Stimulated activated CD8-positive, alpha-beta memory T cell treated with anti-CD3 and anti-CD28 coated beads, Interleukin-4, amount 100 ng/mL, for 24 hours (primary cell): ENCODE measurements at regions not wholly inside any gene's neighbourhood (a gene's known extent, or its start where the extent isn't known, plus 50 kb on each side); places are given as distances from the start of the nearest gene placed in this dataset.
A peak's percentile ranks its signal among the peaks of the same experiment; 100 is the strongest.
"Not testable (repeated sequence)": the region's sequence is repeated elsewhere in the genome, so short reads cannot be mapped to it uniquely, and the experiment has no call there.

Experiments used
- DNase-seq: peaks from one replicate; pipeline ENCODE4 v3.0.0-alpha.2; 2020; ENCODE audit warnings: low read depth

DNA sequence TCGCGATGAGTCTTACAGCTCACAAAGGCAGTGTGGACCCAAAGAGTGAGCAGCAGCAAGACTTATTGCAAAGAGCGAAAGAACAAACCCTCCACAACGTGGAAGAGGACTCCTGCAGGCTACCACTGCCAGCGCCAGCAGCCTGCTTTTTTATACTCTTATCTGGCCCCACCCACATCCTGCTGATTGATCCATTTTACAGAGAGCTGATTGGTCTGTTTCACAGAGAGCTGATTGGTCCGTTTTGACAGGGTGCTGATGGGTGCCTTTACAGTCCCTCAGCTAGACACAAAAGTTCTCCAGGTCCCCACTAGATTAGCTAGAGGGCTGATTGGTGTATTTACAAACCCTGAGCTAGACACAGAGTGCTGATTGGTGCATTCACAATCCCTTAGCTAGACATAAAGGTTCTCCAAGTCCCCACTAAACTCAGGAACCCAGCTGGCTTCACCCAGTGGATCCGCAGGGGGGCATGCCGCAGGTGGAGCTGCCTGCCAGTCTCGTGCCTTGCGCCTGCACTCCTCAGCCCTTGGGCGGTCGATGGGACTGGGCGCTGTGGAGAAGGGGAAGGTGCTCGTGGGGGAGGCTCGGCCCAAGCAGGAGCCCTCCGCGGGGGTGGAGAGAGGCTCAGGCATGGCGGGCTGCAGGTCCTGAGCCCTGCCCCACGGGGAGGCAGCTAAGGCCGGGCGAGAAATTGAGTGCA, 75.7 kb downstream of the QDPR start:
- DNase-seq = not testable (repeated sequence)

DNA sequence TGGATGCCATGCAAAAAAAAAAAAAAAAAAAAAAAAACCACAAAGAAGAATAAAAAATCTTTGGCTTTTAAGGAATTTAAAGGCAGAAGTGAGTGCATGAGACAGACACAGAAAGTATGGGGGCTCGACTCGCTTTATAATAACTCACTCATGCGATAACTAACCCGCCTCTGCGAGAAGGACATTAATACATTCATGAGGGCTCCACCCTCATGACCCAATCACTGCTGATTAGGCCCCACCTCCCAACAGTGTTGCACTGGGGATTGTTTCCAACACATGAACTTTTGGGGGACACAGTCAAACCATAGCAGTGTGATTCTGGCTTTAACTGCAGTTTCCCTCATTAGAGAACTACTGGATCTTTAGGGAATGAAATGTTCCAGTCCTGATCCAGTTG, 78.1 kb downstream of the QDPR start:
- DNase-seq = no peak

DNA sequence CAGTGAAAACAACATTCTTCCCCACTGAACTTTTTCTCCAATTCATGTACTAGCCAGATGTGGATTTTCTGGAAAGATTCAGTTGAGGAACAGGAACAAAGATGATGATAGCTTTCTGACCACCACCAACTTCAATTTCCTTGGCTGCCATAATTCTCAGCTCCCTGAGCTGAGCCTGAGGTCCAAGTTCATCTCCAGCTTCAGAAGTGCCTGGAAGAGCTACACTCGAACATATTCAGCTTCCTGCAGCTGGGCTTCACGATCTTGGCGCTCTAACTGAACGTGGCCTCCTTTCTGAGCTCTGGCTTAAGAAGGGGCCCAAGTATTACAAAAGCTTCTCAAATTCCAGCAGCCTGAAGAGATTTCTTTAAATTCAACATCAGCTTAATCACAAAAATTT, 83.9 kb downstream of the QDPR start:
- no peak for DNase-seq

DNA sequence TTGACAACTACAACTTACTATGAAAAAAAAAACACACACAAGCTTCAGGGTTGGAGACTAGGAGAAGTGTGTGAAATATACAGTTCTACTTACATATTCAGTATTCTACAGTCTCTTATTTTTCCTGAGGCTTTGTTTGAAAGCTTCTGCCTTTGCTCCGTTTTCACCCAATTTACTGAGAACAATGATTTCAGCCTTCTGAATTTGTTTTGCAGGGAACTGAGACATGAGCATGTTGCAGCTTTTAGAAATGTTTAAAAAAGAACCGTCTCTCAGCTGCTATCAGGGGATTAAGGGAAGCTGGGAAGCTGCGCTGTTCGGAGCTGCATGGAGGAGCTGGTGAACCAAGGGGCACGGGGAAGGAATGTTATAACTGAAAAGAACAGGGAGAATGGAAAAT, 85.7 kb downstream of the QDPR start:
- DNase-seq = no peak

DNA sequence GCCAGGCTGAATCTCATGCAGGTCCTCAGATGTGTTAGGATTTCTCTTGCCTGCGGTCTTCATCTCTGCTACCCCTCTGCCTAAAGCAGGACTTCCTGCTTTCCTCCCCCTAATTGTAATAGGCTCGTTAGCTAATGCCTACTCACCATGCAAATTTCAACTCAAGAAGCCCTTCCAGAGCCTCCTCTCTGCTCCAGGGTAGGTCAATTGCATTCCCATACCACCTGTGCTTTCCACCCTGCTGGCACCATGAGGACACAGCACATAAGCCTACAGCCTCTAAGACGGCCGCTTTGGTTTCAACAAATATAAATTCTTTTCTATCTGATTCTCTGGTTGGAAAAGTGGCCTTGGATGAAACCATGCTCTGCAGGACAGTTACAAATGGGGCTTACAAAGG, 93.9 kb downstream of the QDPR start:
- no peak for DNase-seq

DNA sequence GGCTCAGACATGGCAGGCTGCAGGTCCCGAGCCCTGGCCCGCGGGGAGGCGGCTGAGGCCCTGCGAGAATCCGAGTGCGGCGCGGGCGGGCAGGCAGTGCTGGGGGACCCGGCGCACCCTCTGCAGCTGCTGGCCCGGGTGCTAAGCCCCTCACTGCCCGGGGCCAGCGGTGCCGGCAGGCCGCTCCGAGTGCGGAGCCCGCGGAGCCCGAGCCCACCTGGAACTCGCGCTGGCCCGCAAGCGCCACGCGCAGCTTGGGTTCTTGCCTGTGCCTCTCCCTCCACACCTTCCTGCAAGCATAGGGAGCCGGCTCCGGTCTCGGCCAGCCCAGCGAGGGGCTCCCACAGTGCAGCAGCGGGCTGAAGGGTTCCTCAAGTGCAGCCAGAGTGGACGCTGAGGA, 97.5 kb downstream of the QDPR start:
- DNase-seq = no peak

DNA sequence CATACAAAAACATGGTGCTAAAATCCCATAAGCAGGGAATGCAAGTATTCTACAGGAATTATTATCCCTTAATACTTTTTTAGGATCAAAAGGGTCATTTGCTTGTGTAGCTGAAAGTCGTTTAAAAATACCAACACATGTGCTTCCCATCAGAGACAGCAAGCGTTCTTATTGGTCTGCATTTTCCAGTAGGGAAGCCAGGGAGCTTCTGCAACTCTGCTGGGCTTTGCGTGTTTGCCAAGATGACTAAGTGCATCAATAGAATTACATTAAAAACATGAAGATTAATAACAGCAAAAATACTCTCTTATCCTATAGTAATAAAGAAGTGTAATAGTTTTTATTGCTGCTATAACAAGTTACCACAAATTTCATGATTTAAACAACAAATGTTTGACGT, 111.2 kb downstream of the QDPR start:
- DNase-seq = no peak

DNA sequence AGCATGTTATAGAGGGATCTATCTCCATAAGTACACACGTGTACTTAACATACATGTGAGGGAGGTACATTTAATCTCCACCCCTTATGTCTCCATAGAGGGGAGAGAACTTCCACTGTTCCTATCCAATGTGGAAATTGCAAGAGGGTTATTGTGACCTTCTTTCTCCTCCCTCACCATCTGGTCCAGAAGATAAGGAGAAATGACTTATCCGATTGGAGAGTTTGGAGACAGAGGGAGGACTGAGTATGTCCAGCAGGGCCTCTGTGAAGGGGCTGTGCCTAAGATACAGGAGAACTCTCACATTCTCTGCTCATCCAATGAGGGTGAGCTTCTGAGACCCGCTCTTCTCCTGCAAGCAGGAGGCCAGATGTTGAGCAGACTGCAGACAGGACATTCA, 113.1 kb downstream of the QDPR start:
- DNase-seq = no peak

DNA sequence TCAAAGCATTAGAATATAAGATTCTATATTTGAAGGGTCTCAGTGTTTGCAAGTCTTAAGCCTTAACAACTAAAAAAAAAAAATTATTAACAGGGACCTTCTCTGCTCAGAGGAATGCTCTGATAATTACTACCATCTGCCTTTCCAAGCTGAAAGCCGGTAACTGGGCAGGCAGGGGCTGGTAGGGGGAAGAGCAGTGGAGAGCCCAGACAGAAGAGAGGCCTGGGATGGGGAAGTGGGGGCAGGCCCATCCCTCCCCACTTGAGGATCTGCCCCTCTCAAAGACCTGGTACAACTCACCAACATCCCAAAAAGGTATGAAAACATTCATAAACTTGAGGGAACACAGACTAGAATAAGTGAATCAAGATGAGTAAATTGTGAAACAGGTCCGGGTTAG, 113.9 kb downstream of the QDPR start:
- no peak for DNase-seq

DNA sequence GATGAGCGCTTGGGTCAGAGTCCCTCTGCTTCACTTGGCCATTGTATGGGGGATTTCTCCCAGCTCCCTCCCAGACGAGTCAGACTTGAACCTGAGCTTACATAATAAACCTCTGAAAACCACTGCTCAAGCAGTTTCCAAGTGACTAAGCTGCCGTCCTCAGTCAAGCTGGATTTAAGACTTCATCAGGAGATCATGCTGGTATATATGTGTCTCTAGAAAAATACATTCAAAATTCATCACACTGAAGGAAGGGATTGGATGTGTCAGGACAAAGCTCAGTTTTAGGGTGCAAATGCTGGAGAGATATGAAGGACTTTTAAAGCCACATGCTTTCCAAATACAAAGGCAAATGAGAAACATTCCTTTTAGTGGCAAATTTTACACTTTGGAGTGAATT, 114.3 kb downstream of the QDPR start:
- DNase-seq = no peak

DNA sequence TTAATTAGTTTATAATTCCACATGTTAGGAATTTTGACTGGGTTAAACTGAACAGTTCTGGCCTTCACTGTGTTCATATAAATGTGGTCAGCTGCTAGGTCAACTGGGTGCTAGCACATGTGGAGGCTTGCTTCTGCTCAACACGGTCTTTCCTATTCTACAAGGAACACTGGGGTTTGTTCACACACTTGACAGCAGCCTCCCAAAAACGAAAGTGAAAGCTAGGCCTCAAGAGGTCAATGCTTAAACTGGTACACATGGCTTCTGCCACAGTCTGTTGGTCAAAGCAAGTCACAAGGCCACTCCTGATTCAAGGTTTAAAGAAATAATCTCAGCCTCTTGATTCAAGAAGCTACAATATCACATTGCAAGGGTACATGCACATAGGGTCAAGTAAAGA, 126.5 kb downstream of the QDPR start:
- no peak for DNase-seq

DNA sequence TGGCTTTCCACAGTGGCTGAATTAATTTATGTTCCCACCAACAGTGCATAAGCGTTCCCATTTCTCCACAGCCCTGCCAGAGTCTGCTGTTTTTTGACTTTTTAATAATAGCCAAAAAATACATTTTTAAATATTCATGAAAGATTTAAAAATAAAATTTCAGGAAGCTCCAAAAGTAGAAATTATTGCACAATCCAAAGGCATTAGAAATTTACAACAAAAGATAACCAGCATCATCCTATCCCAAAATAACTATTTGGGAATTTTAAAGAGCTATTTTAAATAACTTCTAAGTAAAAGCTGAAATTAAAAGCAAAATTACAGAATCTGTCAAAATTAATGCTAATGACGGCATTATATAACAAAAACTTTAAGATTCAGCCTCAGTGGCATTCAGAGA, 131.5 kb downstream of the QDPR start:
- no peak for DNase-seq

DNA sequence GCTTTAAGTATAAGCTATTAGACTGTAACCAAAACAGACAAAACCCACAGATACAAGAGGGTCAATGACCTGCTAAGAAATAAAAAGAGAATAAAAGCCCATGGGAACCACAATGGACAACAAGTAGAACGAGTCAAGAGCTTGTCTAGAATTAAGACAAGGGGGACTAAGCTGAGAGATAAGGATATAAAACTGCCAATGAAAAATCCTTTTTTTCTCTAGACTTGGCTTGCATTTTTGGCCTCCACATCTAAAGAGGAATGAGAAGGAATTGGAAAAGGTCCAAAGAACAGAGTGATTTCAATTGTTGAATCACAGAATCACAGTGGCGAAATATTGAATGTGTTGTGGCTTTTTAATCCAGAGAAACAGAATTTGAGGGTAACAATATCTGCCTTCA, 135.7 kb downstream of the QDPR start:
- DNase-seq = no peak

DNA sequence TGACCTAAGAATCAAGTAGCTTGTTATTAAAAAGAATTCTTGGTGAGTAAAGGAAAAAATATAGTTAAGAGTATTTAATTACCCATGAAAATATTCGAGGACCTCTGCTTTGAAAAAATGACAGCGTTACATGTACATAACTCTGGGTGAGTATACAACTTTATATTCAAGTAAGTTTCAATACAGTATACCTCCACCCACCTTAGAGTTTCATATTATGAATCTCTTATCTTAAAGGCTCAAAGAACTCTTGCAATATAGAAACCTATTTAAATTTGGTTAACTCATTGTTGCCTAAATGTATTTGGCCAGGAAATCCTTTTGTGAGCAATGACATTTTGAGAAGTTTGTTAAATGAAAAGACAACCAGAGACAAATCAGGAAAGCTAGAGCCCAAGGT, 138.2 kb downstream of the QDPR start:
- DNase-seq = no peak

DNA sequence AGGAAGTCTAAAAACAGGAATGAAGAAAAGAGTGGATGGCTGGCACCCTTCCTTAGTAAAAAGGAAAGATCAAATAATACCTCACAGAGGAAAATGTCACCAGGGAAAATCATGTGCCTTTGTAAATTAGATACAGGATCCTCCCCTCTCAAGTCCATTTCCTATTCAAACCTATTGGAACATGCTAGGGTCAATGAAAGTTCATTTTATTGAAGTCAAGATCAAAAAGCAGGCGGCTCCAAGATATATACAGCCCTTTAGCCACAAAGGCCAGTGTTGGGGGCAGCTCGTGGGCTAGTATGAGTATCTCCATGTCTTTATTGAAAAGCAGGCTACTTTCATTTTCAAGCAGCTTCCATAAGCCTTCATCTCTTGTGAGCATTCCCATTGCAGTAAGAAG, 141.1 kb downstream of the QDPR start:
- no peak for DNase-seq

DNA sequence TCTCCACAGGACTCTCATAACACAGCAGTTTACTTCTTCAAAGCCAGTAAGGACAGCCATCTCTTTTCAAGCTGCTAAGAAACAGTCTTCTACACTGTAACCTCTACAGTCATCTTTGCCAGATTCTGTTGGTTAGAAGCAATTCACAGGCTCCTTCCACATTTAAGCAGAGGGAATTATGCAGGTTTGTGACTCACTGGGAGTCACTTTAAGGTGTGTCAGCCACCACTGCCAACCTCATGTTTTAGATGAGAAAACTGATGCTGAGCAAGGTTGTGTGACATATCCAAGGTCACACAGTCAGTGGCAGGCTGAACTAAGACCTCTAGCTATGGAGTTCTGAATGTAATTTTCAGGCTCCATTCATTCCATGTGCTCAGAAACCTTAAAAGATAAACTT, 143.5 kb downstream of the QDPR start:
- no peak for DNase-seq

DNA sequence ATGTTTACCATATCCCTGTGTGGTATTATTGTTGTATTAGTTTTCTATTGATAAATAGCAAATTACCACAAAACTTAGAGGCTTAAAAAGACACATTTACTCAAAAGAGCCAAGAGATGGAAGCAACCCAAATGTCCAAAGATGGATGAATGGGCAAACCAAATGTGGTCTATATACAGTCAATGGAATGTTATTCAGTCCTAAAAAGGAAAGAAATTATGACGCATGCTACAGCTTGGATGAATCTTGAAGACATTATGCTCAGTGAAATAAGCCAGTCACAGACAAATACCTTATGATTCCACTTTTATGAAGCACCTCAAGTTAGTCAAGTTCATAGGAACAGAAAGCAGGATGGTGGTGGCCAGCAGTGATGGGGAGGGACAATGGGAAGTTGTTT, 144.7 kb downstream of the QDPR start:
- no peak for DNase-seq

DNA sequence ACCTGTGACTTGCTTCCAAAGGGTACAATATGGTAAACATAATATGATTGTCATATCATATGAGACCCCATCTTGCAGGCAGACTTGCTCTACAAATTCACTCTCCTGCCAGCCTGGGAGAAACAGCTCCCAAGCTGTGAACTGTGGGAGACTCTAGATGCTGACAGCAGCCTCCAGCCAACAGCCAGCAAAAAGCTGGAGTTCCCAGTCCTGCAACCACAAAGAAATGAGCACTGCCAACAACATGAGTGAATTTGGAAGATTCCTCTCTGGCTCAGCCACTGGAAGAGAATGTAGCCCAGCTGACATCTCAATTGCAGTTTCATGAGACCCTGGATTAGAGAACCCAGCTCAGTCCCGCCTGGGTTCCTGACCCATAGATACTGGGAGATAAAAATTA, 145.4 kb downstream of the QDPR start:
- DNase-seq = no peak

DNA sequence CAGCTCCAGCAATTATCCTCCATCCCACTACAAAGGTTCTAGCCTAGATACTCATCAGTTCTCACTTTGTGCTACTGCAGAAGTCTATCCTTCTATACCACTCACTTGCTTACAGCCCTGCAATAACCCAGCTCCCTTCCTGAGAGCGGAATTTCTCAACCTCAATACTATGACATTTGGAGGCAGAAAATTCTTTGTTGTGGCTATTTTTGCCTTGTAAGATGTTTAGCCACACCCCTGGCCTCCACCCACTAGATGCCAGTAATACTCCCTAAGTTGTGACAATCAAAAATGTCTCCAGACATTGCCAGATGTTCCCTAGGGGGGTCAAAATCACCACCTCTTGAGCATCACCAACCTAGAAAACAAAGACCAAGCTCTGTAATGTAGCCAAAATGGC, 149.5 kb downstream of the QDPR start:
- no peak for DNase-seq

DNA sequence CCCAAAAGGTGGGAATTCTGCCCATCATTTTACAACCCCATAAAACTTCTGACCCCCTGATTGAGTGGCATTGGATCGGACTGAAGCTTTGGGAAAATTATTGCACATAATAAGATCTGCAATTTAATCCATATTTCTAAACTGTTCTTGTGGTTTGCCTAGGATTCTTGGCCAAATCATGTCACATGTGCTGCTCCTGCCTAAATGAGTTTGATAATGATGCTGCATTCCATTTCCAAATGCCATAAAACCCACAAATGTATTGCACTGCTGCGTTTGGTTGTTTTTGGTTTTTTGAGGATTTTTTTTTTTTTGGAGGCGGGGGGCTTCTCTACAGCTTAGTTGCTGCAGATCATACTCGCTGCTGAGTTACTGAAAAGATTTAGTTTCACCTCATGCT, 153.6 kb downstream of the QDPR start:
- DNase-seq = no peak

DNA sequence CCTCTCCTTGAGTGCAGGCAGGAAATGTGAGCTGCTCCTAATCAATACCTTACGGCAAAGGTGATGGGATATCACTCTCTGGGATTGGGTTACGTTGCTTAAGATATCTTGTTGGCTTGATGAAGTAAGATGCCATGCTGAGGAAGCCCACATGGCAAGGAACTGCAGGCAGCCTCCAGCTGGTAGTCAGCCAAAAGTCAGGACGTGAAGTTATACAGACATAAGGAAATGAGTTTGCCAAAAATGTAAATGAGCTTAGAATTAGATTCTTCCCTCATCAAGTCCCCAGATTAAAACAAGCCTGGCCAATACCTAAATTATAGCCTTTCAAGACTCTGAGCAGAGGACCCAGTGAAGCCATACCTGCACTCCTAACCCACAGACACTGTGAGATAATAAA, 155.0 kb downstream of the QDPR start:
- no peak for DNase-seq

DNA sequence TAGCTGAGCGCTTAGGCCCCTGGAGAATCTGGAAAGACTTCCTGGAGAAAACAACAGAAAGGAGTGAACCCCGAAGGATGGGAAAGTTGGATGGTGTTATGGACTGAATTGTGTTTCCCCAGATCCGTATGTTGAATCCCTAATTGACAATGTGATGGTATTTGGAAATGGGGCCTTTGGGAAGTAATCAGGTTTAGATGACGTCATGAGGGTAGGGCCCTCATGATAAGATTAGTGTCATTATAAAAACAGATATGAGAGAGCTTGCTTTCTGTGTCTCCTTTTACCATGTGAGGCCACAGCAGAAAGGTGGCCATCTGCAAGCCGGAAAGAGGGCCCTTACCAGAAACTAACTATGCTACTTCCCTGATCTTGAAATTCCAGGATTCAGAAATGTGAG, 159.5 kb downstream of the QDPR start:
- DNase-seq = no peak

DNA sequence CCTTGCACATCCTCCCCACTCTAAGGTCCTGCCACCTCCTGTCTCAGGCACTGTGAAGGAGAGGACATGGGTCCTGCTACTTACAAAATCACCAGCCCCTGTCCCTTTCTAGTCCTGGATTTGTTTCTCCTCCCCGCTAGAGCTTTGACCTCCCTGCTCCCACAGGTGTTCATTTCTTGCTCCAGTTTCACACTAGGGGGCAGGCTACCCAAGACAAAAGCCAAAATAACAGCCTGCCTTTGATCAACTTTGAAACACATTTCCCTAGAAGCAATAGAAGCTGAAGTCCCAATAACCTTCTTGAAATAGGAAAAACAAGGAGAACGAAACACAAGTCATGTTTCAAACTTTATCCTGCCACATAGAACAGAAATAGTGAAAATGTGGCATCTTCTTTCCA, 164.4 kb downstream of the QDPR start:
- DNase-seq = peak; percentile 9

DNA sequence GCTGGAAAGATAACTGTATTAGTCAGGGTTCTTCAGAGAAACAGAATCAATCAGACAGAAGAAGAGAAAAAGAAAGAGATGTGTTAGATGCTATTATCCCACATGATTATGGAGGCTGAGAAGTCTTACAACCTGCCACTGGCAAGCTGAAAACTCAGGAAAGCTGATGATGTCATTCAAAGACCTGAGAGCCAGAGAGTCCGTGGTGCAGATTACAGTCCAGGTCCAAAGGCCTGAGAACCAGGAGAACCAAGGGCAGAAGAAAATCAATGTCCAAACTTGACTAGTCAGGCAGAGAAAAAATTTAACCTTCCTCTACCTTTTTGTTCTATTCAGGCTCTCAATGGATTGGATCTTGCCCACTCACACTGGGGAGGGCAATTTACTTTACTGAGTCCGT, 172.5 kb downstream of the QDPR start:
- no peak for DNase-seq

DNA sequence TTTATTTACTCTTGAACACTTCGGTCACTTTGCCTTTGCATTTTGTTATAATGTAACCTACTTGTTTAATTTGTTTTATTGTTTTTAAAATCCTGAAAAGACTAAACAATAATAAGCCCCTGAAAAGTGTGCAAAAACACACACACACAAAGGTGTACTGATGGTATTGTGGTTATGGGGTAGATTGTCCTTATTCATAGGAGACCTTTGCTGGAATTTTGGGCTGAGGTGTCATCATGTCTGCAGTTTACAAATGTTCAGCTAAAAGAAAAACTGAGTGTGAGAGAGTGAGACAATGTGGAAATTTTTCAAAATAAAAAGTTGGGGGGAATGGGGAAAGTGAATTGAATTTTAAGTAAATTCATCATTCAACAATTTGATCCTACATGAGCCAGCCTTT, 174.9 kb downstream of the QDPR start:
- DNase-seq = no peak
